ENCODE measurements at regions not wholly inside any gene's neighbourhood (a gene's known extent, or its start where the extent isn't known, plus 50 kb on each side); places are given as distances from the start of the nearest gene placed in this dataset.

DNA sequence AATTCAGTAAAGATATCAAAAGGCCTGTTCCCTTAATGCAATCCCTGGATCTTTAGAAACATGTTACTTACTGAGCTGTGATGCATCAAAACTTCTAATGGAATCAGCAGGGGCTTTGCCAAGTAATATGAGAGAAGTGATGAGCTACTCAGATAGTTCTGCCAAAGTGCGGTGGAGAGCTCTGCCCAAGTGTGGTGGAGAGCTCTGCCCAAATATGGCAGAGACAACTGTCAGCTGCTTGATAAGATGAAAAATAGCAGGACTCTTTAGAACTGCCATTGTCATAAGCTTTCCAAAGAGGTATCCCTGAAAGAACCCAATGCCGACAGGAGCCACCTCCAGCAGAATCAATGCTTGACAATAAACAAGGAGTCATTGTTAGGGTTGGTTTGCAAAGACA is 167.9 kb upstream of the SLC39A10 start:
- DNase-seq (ENCODE audit: unreplicated experiment), result no peak
- CTCF ChIA-PET, result interaction anchor here (0.7 to 1.5 kb wide), 3 partner anchors 9 to 45 kb away, joined by 3 to 9 read pairs (median 4); no protein-coding TSS in a partner anchor
- Mint-ChIP-seq H3K27ac (ENCODE audit: low read depth, unreplicated experiment) (no peak overlapping the region), H3K4me3 (ENCODE audit: unreplicated experiment) (no peak overlapping the region), H3K36me3 (ENCODE audit: insufficient read depth, unreplicated experiment) (no peaks in the 10 kb centered on the region), H3K9me3 (ENCODE audit: unreplicated experiment) (no peaks in the 10 kb centered on the region), H3K4me1 (ENCODE audit: insufficient read depth, unreplicated experiment) (peaks cover 6% of the 10 kb centered on the region), H3K27me3 (ENCODE audit: insufficient read depth, unreplicated experiment) (no peaks in the 10 kb centered on the region)
- POLR2A ChIA-PET, result interaction anchor here (0.7 to 1.2 kb wide), 2 partner anchors 10 to 18 kb away, joined by 3 to 5 read pairs; no protein-coding TSS in a partner anchor
- BruUV-seq (replicated peaks), result no TSS peak
- intact Hi-C loops (cut with micrococcal nuclease), result no loop called here
- TF ChIP-seq CTCF (IDR thresholded peaks at IDR 0.05; ENCODE audit: unreplicated experiment), result no peak

- DNase-seq (ENCODE audit: unreplicated experiment), result no peak
Measured at GRCh38 chr2:195488567-195488966, 168.5 kb upstream of the SLC39A10 start.

GRCh38 chr2:195486987-195487644 is 169.9 kb upstream of the SLC39A10 start:
- CTCF ChIA-PET, result no interaction called here

More at GRCh38 chr2:195488567-195488966, 168.5 kb upstream of the SLC39A10 start:
- Mint-ChIP-seq H3K36me3 (ENCODE audit: insufficient read depth, unreplicated experiment) (no peaks in the 10 kb centered on the region), H3K27me3 (ENCODE audit: insufficient read depth, unreplicated experiment) (no peaks in the 10 kb centered on the region), H3K27ac (ENCODE audit: low read depth, unreplicated experiment) (no peak overlapping the region), H3K4me1 (ENCODE audit: insufficient read depth, unreplicated experiment) (peaks cover 6% of the 10 kb centered on the region), H3K9me3 (ENCODE audit: unreplicated experiment) (no peaks in the 10 kb centered on the region), H3K4me3 (ENCODE audit: unreplicated experiment) (no peak overlapping the region)
- ChIA-PET CTCF (interaction anchor here (0.7 to 1.5 kb wide), 2 partner anchors 10 to 46 kb away, joined by 4 to 9 read pairs; no protein-coding TSS in a partner anchor), POLR2A (interaction anchor here (0.7 to 1.2 kb wide), 2 partner anchors 11 to 18 kb away, joined by 3 to 5 read pairs; no protein-coding TSS in a partner anchor)
- no peak for TF ChIP-seq CTCF (IDR thresholded peaks at IDR 0.05; ENCODE audit: unreplicated experiment)
- no TSS peak for BruUV-seq (replicated peaks)
- intact Hi-C loops (cut with micrococcal nuclease), result no loop called here

More at GRCh38 chr2:195486987-195487644, 169.9 kb upstream of the SLC39A10 start:
- peak; percentile 73 for DNase-seq (ENCODE audit: unreplicated experiment)
- Mint-ChIP-seq H3K27ac (ENCODE audit: low read depth, unreplicated experiment) (no peak overlapping the region), H3K4me1 (ENCODE audit: insufficient read depth, unreplicated experiment) (peaks cover 6% of the 10 kb centered on the region), H3K36me3 (ENCODE audit: insufficient read depth, unreplicated experiment) (no peaks in the 10 kb centered on the region), H3K4me3 (ENCODE audit: unreplicated experiment) (no peak overlapping the region), H3K9me3 (ENCODE audit: unreplicated experiment) (no peaks in the 10 kb centered on the region), H3K27me3 (ENCODE audit: insufficient read depth, unreplicated experiment) (no peaks in the 10 kb centered on the region)
- no TSS peak for BruUV-seq (replicated peaks)
- POLR2A ChIA-PET, result interaction anchor here (0.6 to 1.6 kb wide), 4 partner anchors 11 to 1383 kb away, joined by 3 to 4 read pairs (median 4); partner anchors contain the start of gene SLC39A10
- intact Hi-C loops (cut with micrococcal nuclease), result no loop called here
- no peak for TF ChIP-seq CTCF (IDR thresholded peaks at IDR 0.05; ENCODE audit: unreplicated experiment)
